ENCODE measurements at regions not wholly inside any gene's neighbourhood (a gene's known extent, or its start where the extent isn't known, plus 50 kb on each side); places are given as distances from the start of the nearest gene placed in this dataset.

DNA sequence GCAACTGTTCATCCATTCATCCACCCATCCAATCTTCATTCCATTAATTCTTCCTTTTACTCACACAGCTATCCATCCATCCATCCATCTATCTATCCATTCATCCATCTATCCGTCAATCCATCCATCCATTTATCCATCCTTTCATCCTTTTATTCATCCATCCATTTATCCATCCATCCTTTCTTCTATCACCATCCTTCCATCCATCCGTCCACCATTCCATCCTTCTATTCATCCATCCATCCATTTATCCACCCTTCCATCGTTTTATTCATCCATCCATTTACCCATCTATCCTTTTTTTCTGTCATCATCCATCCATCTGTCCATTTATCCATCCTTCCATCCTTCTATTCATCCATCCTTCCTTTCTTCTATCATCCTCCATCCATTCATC lies 73.0 kb upstream of the FOXF1 start:
- ChIA-PET RAD21 (ENCODE audit: low non-redundant PET in 1 of 2, low total read pairs in 2 of 2, uncharacterized antibody in 2 of 2, unreplicated experiment in 2 of 2) (no interaction called here), POLR2A (no interaction called here), CTCF (no interaction called here)
- TF ChIP-seq FOSL1 (IDR thresholded peaks at IDR 0.05; ENCODE audit: low read depth), result no peak
- TF ChIP-seq JUND (IDR thresholded peaks at IDR 0.05), result no peak
- no peak for TF ChIP-seq ELF1 (IDR thresholded peaks at IDR 0.05; ENCODE audit: borderline replicate concordance, low read depth)
- TF ChIP-seq CEBPB (IDR thresholded peaks at IDR 0.05; ENCODE audit: low read depth), result no peak
- TF ChIP-seq ZFX (IDR thresholded peaks at IDR 0.05), result no peak
- TF ChIP-seq EZH2phosphoT487 (IDR thresholded peaks at IDR 0.05; ENCODE audit: borderline replicate concordance), result no peak
- TF ChIP-seq ATF3 (IDR thresholded peaks at IDR 0.05), result no peak
- no peak for TF ChIP-seq REST (IDR thresholded peaks at IDR 0.05; ENCODE audit: low read depth)
- TF ChIP-seq EZH2 (IDR thresholded peaks at IDR 0.05), result no peak
- no peak for TF ChIP-seq RAD21 (IDR thresholded peaks at IDR 0.05; ENCODE audit: low read depth)
- TF ChIP-seq YY1 (IDR thresholded peaks at IDR 0.05; ENCODE audit: extremely low read depth, insufficient replicate concordance, low read depth, low read length), result no peak
- TF ChIP-seq EGR1 (IDR thresholded peaks at IDR 0.05; ENCODE audit: low read depth), result no peak
- TF ChIP-seq CTCF (IDR thresholded peaks at IDR 0.05 in 2 of 3, conservative IDR thresholded peaks at IDR 0.05 in 1 of 3; ENCODE audit: borderline replicate concordance in 1 of 3, insufficient read depth in 1 of 3, low read depth in 2 of 3, low read length in 2 of 3), result no peak
- TF ChIP-seq CBX3 (IDR thresholded peaks at IDR 0.05; ENCODE audit: low read depth), result no peak
- TF ChIP-seq POLR2AphosphoS5 (IDR thresholded peaks at IDR 0.05; ENCODE audit: low read depth, low read length), result no peak
- Histone ChIP-seq H3K9ac (ENCODE audit: low read length) (no peak overlapping the region), H3K4me1 (ENCODE audit: control insufficient read depth in 1 of 2, insufficient read depth in 2 of 2, low read length in 2 of 2) (no peaks in the 10 kb centered on the region), H3K27ac (ENCODE audit: low read depth, low read length) (no peak overlapping the region), H3K27me3 (ENCODE audit: insufficient read depth, low read length) (peaks cover 60% of the 10 kb centered on the region), H3K9me2 (ENCODE audit: insufficient read depth) (no peaks in the 10 kb centered on the region), H3K36me3 (ENCODE audit: control insufficient read depth in 1 of 2, insufficient read depth in 2 of 2, low read length in 2 of 2) (no peaks in the 10 kb centered on the region), H3K9me3 (ENCODE audit: control insufficient read depth in 1 of 2, insufficient read depth in 1 of 2, low read depth in 1 of 2, low read length in 2 of 2) (no peaks in the 10 kb centered on the region), H3K79me2 (ENCODE audit: insufficient read depth, low read length) (no peaks in the 10 kb centered on the region), H3K4me3 (replicated peaks in 1 of 2; ENCODE audit: low read depth in 1 of 2, low read length in 2 of 2) (no peak overlapping the region), H3K4me2 (ENCODE audit: low read length) (no peak overlapping the region), H4K20me1 (ENCODE audit: insufficient read depth) (no peaks in the 10 kb centered on the region), H2AFZ (ENCODE audit: low read depth, low read length, poor library complexity, severe bottlenecking) (no peak overlapping the region)
- BruUV-seq (replicated peaks), result no TSS peak
- intact Hi-C loops (cut with micrococcal nuclease), result no loop called here
- ATAC-seq, result no peak
- DNase-seq (ENCODE audit: low read depth, low spot score), result no peak
